HG03135 (cell line): ENCODE measurements at regions not wholly inside any gene's neighbourhood (a gene's known extent, or its start where the extent isn't known, plus 50 kb on each side); places are given as distances from the start of the nearest gene placed in this dataset.
"Not testable (repeated sequence)": the region's sequence is repeated elsewhere in the genome, so short reads cannot be mapped to it uniquely, and the experiment has no call there.

ENCODE experiments used
- ATAC-seq: cut with Tn5 transposase; IDR thresholded peaks from one replicate; pipeline ENCODE4 v1.9.1; 2021; ENCODE audit warnings: mild to moderate bottlenecking, moderate library complexity; ENCODE audit not compliant: unreplicated experiment

- ATAC-seq = no peak
Measured at GRCh38 chr9:28413471-28413870, 840.2 kb upstream of the C9orf72 start.

- no peak for ATAC-seq
Measured at GRCh38 chr9:28423255-28423654, 850.0 kb upstream of the C9orf72 start.

- no peak for ATAC-seq
Measured at GRCh38 chr9:28435456-28435855, 862.2 kb upstream of the C9orf72 start.

GRCh38 chr9:28439688-28440087, 866.4 kb upstream of the C9orf72 start:
- ATAC-seq = no peak

- ATAC-seq = no peak
Measured at GRCh38 chr9:28443461-28443860, 870.2 kb upstream of the C9orf72 start.

- no peak for ATAC-seq
Measured at GRCh38 chr9:28444637-28445036, 871.4 kb upstream of the C9orf72 start.

GRCh38 chr9:28445211-28445610, 871.9 kb upstream of the C9orf72 start:
- ATAC-seq = no peak

GRCh38 chr9:28453918-28454317, 880.6 kb upstream of the C9orf72 start:
- ATAC-seq = no peak

GRCh38 chr9:28456861-28457260, 883.6 kb upstream of the C9orf72 start:
- no peak for ATAC-seq

GRCh38 chr9:28464481-28465216, 891.4 kb upstream of the C9orf72 start:
- ATAC-seq = no peak

- no peak for ATAC-seq
Measured at GRCh38 chr9:28471261-28471660, 898.0 kb upstream of the C9orf72 start.

- no peak for ATAC-seq
Measured at GRCh38 chr9:28487561-28487960, 914.3 kb upstream of the C9orf72 start.

GRCh38 chr9:28491121-28491520, 917.8 kb upstream of the C9orf72 start:
- ATAC-seq = no peak

GRCh38 chr9:28498168-28498567, 924.9 kb upstream of the C9orf72 start:
- not testable (repeated sequence) for ATAC-seq

- no peak for ATAC-seq
Measured at GRCh38 chr9:28502189-28502588, 928.9 kb upstream of the C9orf72 start.

GRCh38 chr9:28502741-28503140, 929.5 kb upstream of the C9orf72 start:
- no peak for ATAC-seq

GRCh38 chr9:28503573-28503972, 930.3 kb upstream of the C9orf72 start:
- no peak for ATAC-seq

GRCh38 chr9:28518439-28518838, 945.2 kb upstream of the C9orf72 start:
- no peak for ATAC-seq

- ATAC-seq = not testable (repeated sequence)
Measured at GRCh38 chr9:28524309-28524708, 951.0 kb upstream of the C9orf72 start.

GRCh38 chr9:28528049-28528448, 954.8 kb upstream of the C9orf72 start:
- ATAC-seq = no peak

- ATAC-seq = no peak
Measured at GRCh38 chr9:28538132-28538531, 964.9 kb upstream of the C9orf72 start.

GRCh38 chr9:28539434-28540070, 966.3 kb upstream of the C9orf72 start:
- no peak for ATAC-seq

- ATAC-seq = no peak
Measured at GRCh38 chr9:28542928-28543327, 969.6 kb upstream of the C9orf72 start.
